D341Med (cell line): ENCODE measurements at regions not wholly inside any gene's neighbourhood (a gene's known extent, or its start where the extent isn't known, plus 50 kb on each side); places are given as distances from the start of the nearest gene placed in this dataset.

Experiments used
- DNase-seq: peaks from one replicate; pipeline ENCODE4 v3.0.0; 2012; ENCODE audit warnings: low spot score

DNA sequence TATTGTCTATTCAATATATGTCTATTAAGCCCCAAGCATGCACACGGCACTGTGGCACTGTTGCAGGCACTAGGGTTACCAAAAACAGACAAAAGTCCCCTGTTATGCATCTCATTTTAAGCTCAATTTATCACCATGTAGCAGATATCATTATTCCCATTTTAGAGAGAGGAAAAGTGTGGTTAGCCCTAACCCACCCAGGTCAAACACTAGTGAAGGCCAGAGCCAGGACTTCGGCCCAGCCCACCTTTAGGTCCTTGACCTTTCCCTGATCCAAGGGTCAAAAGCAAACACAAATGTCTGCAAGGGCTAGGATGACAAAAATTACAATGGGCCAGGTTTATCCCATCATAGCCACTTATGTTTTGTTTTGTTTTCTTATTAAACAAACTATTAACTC lies 130.3 kb upstream of the NUDT7 start:
- no peak for DNase-seq

GRCh38 chr16:77594057-77594456 lies 128.3 kb upstream of the NUDT7 start:
- no peak for DNase-seq

GRCh38 chr16:77594799-77595596 lies 127.3 kb upstream of the NUDT7 start:
- DNase-seq: no peak

DNA sequence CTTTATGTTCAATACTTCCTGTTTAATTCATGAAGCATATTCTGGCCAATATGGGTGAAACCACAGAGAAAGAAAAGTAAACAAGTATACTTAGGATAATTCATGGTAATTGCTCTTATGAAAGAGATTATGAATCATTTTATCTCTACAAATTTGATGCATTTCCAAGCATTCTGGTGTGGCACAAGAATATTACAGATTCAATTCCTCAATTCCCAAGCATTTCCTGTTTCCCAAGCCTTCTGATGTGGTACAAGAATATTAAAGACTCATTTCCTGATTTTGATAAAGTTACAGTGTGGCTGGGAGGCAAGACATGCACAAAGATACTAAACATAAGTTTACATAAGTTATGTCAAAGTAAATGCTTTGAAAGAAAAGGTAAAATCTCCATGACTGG lies 126.1 kb upstream of the NUDT7 start:
- no peak for DNase-seq

DNA sequence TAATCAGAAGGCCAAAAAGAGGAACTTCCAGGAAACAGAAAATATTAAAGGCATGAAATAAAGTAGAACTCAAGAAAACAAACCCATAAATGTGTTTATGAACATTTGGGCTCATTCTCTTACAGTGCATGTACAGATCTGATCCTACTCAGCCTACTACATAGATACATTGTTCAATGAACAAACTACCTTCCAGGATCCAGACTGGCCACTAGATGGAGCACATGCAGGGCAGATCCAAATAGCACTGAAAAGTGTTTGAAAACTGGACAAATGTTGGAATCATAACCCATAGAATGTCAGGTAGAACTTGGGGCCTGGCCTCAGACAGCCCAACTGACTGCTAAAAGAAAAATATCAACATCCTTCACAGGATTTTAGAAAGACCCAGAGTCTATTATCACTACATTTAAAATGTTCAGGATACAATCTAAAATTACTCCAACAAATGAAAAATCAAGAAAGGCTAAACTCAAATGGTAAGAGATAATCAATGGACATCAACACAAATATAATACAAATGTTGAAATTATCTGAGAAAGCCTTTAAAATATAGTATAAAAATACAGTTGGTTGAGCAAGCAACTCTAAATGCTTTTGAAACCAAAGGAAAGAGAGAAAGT lies 122.4 kb upstream of the NUDT7 start:
- DNase-seq: peak; percentile 55

DNA sequence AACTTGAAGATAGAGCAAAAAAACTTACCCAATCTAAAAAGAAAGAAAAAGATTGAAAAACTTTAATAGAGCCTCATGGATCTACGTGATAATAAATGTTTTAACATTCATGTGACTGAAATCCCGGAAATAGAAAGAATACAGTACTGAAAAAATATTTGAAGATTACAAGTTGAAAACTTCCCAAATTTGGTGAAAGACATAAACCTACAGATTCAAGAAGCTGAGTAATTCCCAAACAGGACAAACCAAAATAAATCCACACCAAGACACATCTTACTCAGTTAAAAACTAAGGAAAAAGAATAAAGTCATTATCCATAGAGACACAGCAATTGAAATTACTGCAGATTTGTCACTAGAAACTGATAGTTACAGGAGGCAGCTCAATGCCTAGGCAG lies 121.8 kb upstream of the NUDT7 start:
- no peak for DNase-seq

DNA sequence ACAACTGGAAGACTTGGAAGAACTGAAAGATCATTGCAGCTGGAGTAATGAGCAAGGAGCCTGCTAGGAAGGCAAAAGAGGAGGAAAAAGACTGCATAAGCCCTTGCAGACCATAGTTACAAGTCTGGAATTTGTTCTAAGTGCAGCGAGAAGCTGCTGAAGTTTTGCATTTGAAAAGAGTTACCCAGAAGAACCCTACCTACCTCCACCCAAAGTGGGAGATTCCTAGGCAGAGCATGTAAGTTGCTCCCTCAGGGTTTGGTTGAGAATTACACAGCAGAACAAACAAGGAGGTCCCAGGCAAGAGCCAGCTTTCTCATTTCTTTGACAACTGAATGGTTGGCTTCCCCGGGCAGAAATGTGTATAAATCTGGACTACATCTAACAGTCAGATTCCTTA lies 118.7 kb upstream of the NUDT7 start:
- no peak for DNase-seq

GRCh38 chr16:77610496-77610895 lies 111.8 kb upstream of the NUDT7 start:
- DNase-seq: no peak

DNA sequence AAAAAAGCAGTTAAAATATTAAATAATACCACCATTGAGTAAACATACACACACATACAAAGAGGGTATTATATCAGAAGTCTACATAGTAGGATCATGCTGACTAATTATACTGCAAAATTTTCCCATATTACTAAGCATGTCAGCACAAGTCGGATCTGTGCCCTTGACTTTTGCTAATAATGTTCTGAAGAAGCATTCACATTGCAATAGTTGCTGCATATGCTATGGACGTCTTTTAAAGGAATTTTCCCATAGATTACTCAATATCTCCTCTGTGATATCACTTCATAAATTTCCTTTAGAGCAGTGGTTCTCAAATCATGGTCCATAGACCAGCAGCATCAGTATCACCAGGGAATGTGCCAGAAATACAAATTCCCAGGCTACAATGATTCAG lies 110.9 kb upstream of the NUDT7 start:
- no peak for DNase-seq

DNA sequence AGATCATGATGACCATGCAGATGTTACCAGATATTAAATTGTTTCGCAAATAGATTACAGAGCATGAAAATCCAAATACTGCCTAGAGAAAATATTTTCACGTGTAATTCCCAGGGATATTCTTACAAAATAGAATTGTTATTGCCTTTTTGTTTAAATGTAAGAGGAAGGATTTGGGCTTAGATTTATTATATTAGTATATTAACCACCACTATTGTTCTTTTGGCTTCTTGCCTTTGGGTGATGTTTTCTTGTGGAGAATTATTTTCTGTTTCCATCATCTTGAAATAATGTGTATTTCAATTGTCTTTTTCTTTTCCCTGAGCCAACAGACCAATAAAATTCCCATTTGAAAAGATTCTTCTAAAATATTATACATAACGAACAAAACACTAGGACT lies 109.7 kb upstream of the NUDT7 start:
- no peak for DNase-seq

DNA sequence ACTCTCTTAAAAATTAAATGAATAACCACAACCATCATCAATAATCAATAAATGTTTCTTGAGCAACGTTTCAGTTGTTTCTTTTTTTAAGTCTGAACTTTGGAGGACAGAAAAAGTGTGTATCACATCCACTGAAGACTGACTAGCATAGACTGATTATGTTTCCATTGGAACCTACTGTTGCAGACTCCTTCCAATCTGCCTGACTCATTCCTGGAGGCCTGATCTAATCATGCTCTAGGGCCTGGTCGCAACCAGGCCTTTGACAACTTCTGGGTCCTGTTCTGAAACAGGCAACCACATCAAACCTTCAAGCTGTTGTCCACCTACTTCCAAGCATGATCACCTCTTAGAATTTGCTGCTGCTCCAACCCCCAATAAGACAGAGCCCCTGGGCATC lies 109.2 kb upstream of the NUDT7 start:
- no peak for DNase-seq

DNA sequence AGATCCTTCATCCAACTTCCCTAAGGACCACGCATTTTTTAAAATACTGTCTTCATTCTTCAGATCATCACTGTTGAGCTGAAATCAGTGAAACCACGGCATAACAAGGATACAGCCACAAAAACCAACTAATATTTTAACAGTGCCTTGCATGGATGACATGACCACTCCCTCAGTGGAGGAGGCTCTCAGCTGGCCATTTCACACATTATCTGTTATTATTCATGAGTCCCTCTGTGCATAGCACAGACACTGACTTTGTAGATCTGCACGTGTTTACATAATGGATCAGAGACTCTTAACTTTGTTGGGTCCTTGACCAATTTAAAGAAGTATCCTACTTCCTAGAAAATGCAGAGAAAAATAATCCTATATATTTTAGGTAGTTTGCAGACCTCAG lies 104.8 kb upstream of the NUDT7 start:
- DNase-seq: no peak

DNA sequence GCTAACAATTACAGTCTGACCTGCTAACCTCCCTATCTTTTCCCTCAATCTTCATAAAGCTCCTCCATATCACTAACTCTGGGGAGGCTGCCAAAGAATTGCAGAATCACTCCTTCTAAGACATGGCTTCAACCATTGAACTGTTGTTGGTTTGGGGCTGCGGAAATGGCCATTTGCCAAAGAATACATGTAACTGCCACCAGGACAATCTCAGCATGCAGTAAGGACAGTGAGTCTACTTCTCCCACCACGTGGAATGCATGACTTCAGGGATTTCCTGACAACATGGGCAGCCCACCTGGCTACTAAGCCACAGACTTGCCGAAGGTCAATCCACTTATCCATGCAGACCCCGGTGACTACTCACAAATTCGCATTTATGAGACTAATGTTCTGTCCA lies 104.3 kb upstream of the NUDT7 start:
- no peak for DNase-seq

DNA sequence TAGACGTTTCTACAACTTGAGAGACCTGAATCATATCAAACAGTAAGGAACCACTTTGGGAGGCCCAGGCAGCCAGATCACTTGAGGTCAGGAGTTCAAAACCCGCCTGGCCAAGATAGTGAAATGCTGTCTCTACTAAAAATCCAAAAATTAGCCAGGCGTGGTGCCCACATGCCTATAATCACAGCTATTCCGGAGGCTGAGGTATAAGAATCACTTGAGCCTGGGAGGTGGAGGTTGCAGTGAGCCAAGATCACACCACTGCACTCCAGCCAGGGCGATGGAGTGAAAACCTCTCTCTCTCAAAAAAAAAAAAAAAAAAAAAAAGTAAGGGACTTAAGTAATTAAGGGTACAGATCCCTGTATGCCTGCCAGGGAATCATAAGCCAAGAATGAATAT lies 103.4 kb upstream of the NUDT7 start:
- no peak for DNase-seq

DNA sequence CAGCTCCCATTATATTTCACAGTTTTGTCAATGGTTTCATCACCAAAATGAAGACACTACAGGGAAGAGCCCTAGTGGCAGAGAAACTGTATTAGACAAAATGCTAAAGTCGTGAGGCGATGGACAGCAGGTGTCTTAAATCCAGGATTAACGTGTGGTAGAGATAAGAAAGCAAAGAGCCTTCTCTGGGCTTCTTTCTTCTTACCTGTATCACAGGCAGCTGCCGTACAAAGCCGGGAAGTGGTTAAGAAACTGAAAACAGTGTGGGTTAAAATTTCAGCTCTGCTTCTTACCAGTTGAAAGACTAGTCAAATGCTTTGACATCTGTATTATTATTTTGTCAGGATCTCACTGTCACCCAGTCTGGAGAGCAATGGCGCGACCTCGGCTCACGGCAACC lies 98.2 kb upstream of the NUDT7 start:
- no peak for DNase-seq

DNA sequence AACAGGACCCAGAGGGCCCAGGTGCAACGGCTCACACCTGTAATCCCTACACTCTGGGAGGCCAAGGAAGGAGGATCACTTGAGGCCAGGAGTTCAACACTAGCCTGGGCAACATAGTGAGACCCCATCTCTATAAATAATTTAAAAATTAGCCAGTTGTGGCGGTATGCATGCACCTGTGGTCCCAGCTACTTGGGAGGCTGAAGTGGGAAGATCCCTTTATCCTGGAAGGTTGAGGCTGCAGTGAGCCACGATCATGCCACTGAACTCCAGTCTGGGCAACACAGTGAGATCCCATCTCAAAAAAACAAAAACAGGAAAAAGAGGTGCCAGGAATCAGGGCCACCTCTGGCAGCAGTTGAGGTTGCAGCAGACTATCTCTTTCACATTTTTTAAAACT lies 85.7 kb upstream of the NUDT7 start:
- DNase-seq: no peak

- no peak for DNase-seq
Measured at GRCh38 chr16:77637940-77638339, 84.4 kb upstream of the NUDT7 start.

GRCh38 chr16:77643176-77643575 lies 79.1 kb upstream of the NUDT7 start:
- DNase-seq: no peak

- DNase-seq: no peak
Measured at GRCh38 chr16:77645764-77646163, 76.5 kb upstream of the NUDT7 start.

- no peak for DNase-seq
Measured at GRCh38 chr16:77647726-77648125, 74.6 kb upstream of the NUDT7 start.

GRCh38 chr16:77650761-77651160 lies 71.6 kb upstream of the NUDT7 start:
- DNase-seq: no peak

DNA sequence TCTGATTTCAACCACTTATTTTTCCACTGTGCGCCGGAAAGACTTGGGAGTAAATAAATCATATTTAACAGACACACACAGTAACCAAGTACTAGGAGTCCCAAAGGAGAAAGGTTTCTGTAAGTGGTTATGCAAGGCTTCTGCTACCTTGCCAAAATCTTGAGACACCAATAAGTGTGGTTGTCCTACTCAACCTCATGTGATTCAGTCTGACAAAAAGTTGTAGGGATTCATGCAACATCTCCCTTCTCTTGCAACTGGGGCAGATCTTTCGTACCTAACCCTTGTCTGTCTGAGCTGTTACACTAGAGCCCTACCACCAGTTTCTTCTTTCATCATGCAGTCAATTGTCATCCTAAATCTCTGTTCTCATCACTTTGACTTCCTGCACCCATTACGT lies 69.9 kb upstream of the NUDT7 start:
- no peak for DNase-seq

DNA sequence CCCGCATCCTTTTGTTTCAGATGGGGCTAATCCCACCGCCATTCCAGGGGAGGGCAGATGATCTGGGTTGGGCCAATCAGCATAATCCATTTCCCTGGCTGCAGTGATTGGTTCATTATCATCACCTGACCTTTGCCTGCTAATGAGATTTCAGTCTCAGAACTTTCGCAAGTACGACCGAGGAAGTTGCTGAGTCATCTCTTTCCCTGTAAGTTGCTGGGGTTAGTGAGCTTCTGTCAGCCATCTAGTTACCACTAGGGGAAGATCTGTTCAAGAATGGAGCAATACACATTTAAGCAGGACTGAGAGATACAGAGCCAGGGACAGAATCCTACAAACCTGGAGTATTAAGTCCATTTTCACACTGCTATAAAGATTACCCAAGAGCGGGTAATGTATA lies 65.3 kb upstream of the NUDT7 start:
- no peak for DNase-seq

- peak; percentile 51 for DNase-seq
Measured at GRCh38 chr16:77660311-77660710, 62.0 kb upstream of the NUDT7 start.
